ENCODE measurements at regions not wholly inside any gene's neighbourhood (a gene's known extent, or its start where the extent isn't known, plus 50 kb on each side); places are given as distances from the start of the nearest gene placed in this dataset.

DNA sequence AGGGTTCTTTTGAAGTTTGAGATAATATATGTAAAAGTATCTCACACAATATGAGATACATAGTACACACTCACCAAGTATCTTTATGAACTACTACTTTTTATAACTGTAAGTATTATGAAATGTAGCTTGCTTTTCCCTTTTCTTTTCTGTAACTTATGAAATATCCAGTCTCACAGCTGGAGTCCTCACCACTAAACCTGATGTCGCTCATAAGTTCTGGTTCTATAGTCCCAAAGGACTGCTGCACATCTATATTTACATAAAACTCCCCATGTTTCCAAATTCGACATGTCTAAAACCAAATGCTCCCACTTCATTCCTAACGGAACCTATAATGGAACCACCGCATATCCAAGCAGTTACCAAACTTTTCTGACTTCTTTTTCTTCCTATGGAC lies 186.5 kb upstream of the SLC7A11 start:
- DNase-seq (ENCODE audit: extremely low spot score, unreplicated experiment), result no peak
- Mint-ChIP-seq H3K9me3 (peaks cover 17% of the 10 kb centered on the region), H3K4me1 (ENCODE audit: unreplicated experiment) (no peaks in the 10 kb centered on the region), H3K4me3 (no peak overlapping the region), H3K27me3 (no peaks in the 10 kb centered on the region), H3K36me3 (no peaks in the 10 kb centered on the region), H3K27ac (no peak overlapping the region)
- TF ChIP-seq CTCF (conservative IDR thresholded peaks at IDR 0.05), result no peak

GRCh38 chr4:138426786-138427185 lies 184.6 kb upstream of the SLC7A11 start:
- Mint-ChIP-seq H3K27ac (no peak overlapping the region), H3K9me3 (peaks cover 6% of the 10 kb centered on the region), H3K4me1 (ENCODE audit: unreplicated experiment) (no peaks in the 10 kb centered on the region), H3K27me3 (no peaks in the 10 kb centered on the region), H3K4me3 (no peak overlapping the region), H3K36me3 (no peaks in the 10 kb centered on the region)
- no peak for TF ChIP-seq CTCF (conservative IDR thresholded peaks at IDR 0.05)
- DNase-seq (ENCODE audit: extremely low spot score, unreplicated experiment), result no peak

DNA sequence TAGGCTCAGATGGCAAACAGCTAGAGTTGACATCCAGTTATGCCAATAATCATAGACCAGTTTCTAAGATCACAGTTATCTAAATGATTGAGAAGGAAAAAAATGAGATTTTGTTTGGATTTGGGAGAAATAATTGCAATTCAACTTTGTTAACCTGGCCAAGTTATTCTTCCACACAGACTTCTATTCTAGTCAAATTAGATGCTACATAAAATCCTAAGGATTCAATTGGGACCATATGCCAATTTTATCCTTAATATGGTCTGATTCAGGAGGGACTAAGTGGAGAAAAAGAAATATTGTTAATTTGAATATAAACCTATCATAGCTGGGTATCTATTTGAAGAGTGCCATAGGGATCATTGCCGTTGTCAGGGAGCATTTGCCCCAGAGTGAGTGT lies 178.3 kb upstream of the SLC7A11 start:
- no peaks in the 10 kb centered on the region for H3K27me3 Mint-ChIP-seq
- TF ChIP-seq CTCF (conservative IDR thresholded peaks at IDR 0.05), result no peak
- H3K4me1 Mint-ChIP-seq (ENCODE audit: unreplicated experiment), result no peaks in the 10 kb centered on the region
- no peak overlapping the region for H3K4me3 Mint-ChIP-seq
- H3K9me3 Mint-ChIP-seq, result peaks cover 6% of the 10 kb centered on the region
- no peaks in the 10 kb centered on the region for H3K36me3 Mint-ChIP-seq
- no peak for DNase-seq (ENCODE audit: extremely low spot score, unreplicated experiment)
- no peak overlapping the region for H3K27ac Mint-ChIP-seq

- TF ChIP-seq CTCF (conservative IDR thresholded peaks at IDR 0.05), result no peak
- Mint-ChIP-seq H3K9me3 (no peaks in the 10 kb centered on the region), H3K4me3 (no peak overlapping the region), H3K27ac (no peak overlapping the region), H3K27me3 (no peaks in the 10 kb centered on the region), H3K36me3 (no peaks in the 10 kb centered on the region), H3K4me1 (ENCODE audit: unreplicated experiment) (no peaks in the 10 kb centered on the region)
- no peak for DNase-seq (ENCODE audit: extremely low spot score, unreplicated experiment)
Measured at GRCh38 chr4:138414202-138414601, 172.1 kb upstream of the SLC7A11 start.

- no peak overlapping the region for H3K27ac Mint-ChIP-seq
Measured at GRCh38 chr4:138413273-138413672, 171.1 kb upstream of the SLC7A11 start.

More at GRCh38 chr4:138413273-138413672, 171.1 kb upstream of the SLC7A11 start:
- H3K36me3 Mint-ChIP-seq, result no peaks in the 10 kb centered on the region
- DNase-seq (ENCODE audit: extremely low spot score, unreplicated experiment), result no peak
- no peaks in the 10 kb centered on the region for H3K4me1 Mint-ChIP-seq (ENCODE audit: unreplicated experiment)
- no peaks in the 10 kb centered on the region for H3K9me3 Mint-ChIP-seq
- no peak for TF ChIP-seq CTCF (conservative IDR thresholded peaks at IDR 0.05)
- H3K4me3 Mint-ChIP-seq, result no peak overlapping the region
- no peaks in the 10 kb centered on the region for H3K27me3 Mint-ChIP-seq

Measured in type B pancreatic cell (in vitro differentiated cells).